Parathyroid adenoma (tissue), 2 donors: ENCODE measurements at regions not wholly inside any gene's neighbourhood (a gene's known extent, or its start where the extent isn't known, plus 50 kb on each side); places are given as distances from the start of the nearest gene placed in this dataset.

Experiments
- H2AFZ ChIP-seq: fragments of 300-600 bp; sonication (generic); one replicate; pipeline ENCODE4 v1.7.0; 2017; ENCODE audit warnings: antibody characterized with exemption, mild to moderate bottlenecking
- H3K27ac ChIP-seq: fragments of 300-600 bp; sonication (generic); one replicate; pipeline ENCODE4 v1.7.0; 2017
- H3K27me3 ChIP-seq: fragments of 300-600 bp; sonication (generic); one replicate; pipeline ENCODE4 v1.7.0; 2017; ENCODE audit warnings: low read length; ENCODE audit not compliant: control insufficient read depth, insufficient read depth
- H3K36me3 ChIP-seq: fragments of 300-600 bp; sonication (generic); one replicate; pipeline ENCODE4 v1.7.0; 2017; ENCODE audit warnings: low read length; ENCODE audit not compliant: control insufficient read depth, insufficient read depth
- H3K4me1 ChIP-seq: fragments of 300-600 bp; sonication (generic); one replicate; pipeline ENCODE4 v1.7.0; 2017; ENCODE audit warnings: control low read depth
- H3K4me2 ChIP-seq: fragments of 300-600 bp; sonication (generic); one replicate; pipeline ENCODE4 v1.7.0; 2017; ENCODE audit warnings: low read length
- H3K4me3 ChIP-seq: fragments of 300-600 bp; sonication (generic); one replicate; pipeline ENCODE4 v1.7.0; 2017; ENCODE audit warnings: low read depth, low read length
- H3K79me2 ChIP-seq: fragments of 300-600 bp; sonication (generic); one replicate; pipeline ENCODE4 v1.7.0; 2017; ENCODE audit warnings: control low read depth
- H3K9ac ChIP-seq: fragments of 300-600 bp; sonication (generic); one replicate; pipeline ENCODE4 v1.7.0; 2017; ENCODE audit warnings: mild to moderate bottlenecking
- H3K9me3 ChIP-seq: fragments of 300-600 bp; sonication (generic); one replicate; pipeline ENCODE4 v1.7.0; 2017; ENCODE audit warnings: low read length; ENCODE audit not compliant: control insufficient read depth
- CTCF ChIP-seq: fragments of 300-600 bp; sonication (generic); IDR thresholded peaks from one replicate; pipeline ENCODE4 v1.7.0; 2017; ENCODE audit warnings: antibody characterized with exemption, mild to moderate bottlenecking
- donor health status: primary hyperparathyroidism.

GRCh38 chr3:73727117-73727821 lies 102.5 kb upstream of the PDZRN3 start:
- TF ChIP-seq CTCF = no peak
- H3K9me3 ChIP-seq = no peaks in the 10 kb centered on the region
- no peak overlapping the region for H3K4me3 ChIP-seq
- H3K4me2 ChIP-seq = no peak overlapping the region
- H2AFZ ChIP-seq = no peak overlapping the region
- H3K4me1 ChIP-seq = no peaks in the 10 kb centered on the region
- H3K27ac ChIP-seq = no peak overlapping the region
- no peaks in the 10 kb centered on the region for H3K79me2 ChIP-seq
- no peak overlapping the region for H3K9ac ChIP-seq
- H3K36me3 ChIP-seq = no peaks in the 10 kb centered on the region
- H3K27me3 ChIP-seq = no peaks in the 10 kb centered on the region

GRCh38 chr3:73723596-73723995 lies 98.9 kb upstream of the PDZRN3 start:
- Histone ChIP-seq H3K4me2 (no peak overlapping the region), H3K4me1 (no peaks in the 10 kb centered on the region), H3K9ac (no peak overlapping the region), H3K79me2 (no peaks in the 10 kb centered on the region), H3K4me3 (no peak overlapping the region), H3K36me3 (no peaks in the 10 kb centered on the region), H2AFZ (no peak overlapping the region), H3K27me3 (no peaks in the 10 kb centered on the region), H3K9me3 (no peaks in the 10 kb centered on the region), H3K27ac (no peak overlapping the region)
- no peak for TF ChIP-seq CTCF

- no peak for TF ChIP-seq CTCF
- Histone ChIP-seq H3K79me2 (no peaks in the 10 kb centered on the region), H3K9ac (no peak overlapping the region), H3K4me1 (no peaks in the 10 kb centered on the region), H3K27me3 (no peaks in the 10 kb centered on the region), H3K4me3 (no peak overlapping the region), H3K27ac (no peak overlapping the region), H3K9me3 (no peaks in the 10 kb centered on the region), H3K36me3 (no peaks in the 10 kb centered on the region), H2AFZ (no peak overlapping the region), H3K4me2 (peak overlapping the region; percentile 3)
Observed at GRCh38 chr3:73719861-73720260, 95.1 kb upstream of the PDZRN3 start.

- H3K4me3 ChIP-seq = no peak overlapping the region
- H3K27ac ChIP-seq = no peak overlapping the region
- H3K79me2 ChIP-seq = no peaks in the 10 kb centered on the region
- no peak for TF ChIP-seq CTCF
- no peaks in the 10 kb centered on the region for H3K9me3 ChIP-seq
- H3K36me3 ChIP-seq = no peaks in the 10 kb centered on the region
- no peak overlapping the region for H2AFZ ChIP-seq
- H3K4me2 ChIP-seq = peak overlapping the region; percentile 5
- H3K4me1 ChIP-seq = no peaks in the 10 kb centered on the region
- H3K27me3 ChIP-seq = no peaks in the 10 kb centered on the region
- no peak overlapping the region for H3K9ac ChIP-seq
Observed at GRCh38 chr3:73719413-73719851, 94.7 kb upstream of the PDZRN3 start.
